Endodermal cell (in vitro differentiated cells): ENCODE measurements at regions not wholly inside any gene's neighbourhood (a gene's known extent, or its start where the extent isn't known, plus 50 kb on each side); places are given as distances from the start of the nearest gene placed in this dataset.

Experiments
- DNase-seq: peaks from one replicate; pipeline ENCODE4 v3.0.0-alpha.2; 2017
- H3K27ac ChIP-seq: 2 replicates; pipeline ENCODE4 v1.5.1; 2013; ENCODE audit warnings: mild to moderate bottlenecking, low read depth, low read length, moderate library complexity
- H3K27me3 ChIP-seq: 2 replicates; pipeline ENCODE4 v1.6.1; 2013; ENCODE audit warnings: mild to moderate bottlenecking, low read length, moderate library complexity; ENCODE audit not compliant: insufficient read depth, control insufficient read depth, poor library complexity, severe bottlenecking
- H3K36me3 ChIP-seq: 2 replicates; pipeline ENCODE4 v1.7.0; 2013; ENCODE audit warnings: mild to moderate bottlenecking, low read length, moderate library complexity; ENCODE audit not compliant: control insufficient read depth, insufficient read depth
- H3K4me1 ChIP-seq: one replicate; pipeline ENCODE4 v1.7.0; 2013; ENCODE audit warnings: low read length; ENCODE audit not compliant: control insufficient read depth, insufficient read depth
- H3K4me3 ChIP-seq: 2 replicates; pipeline ENCODE4 v1.5.1; 2013; ENCODE audit warnings: mild to moderate bottlenecking, low read length, moderate library complexity
- H3K9ac ChIP-seq: 2 replicates; pipeline ENCODE4 v1.6.1; 2013; ENCODE audit warnings: mild to moderate bottlenecking, low read length, moderate library complexity; ENCODE audit not compliant: poor library complexity, severe bottlenecking; ENCODE audit errors: extremely low read depth
- H3K9me3 ChIP-seq: 2 replicates; pipeline ENCODE4 v1.6.1; 2013; ENCODE audit warnings: mild to moderate bottlenecking, low read length, moderate library complexity; ENCODE audit not compliant: control insufficient read depth
- H3K27ac Mint-ChIP-seq: 2 replicates; pipeline ENCODE4 v1.8.0; 2020; ENCODE audit warnings: mixed read lengths
- H3K27me3 Mint-ChIP-seq: 2 replicates; pipeline ENCODE4 v1.8.0; 2021; ENCODE audit warnings: mild to moderate bottlenecking, mixed read lengths; ENCODE audit not compliant: insufficient read depth
- H3K36me3 Mint-ChIP-seq: 2 replicates; pipeline ENCODE4 v1.8.0; 2020; ENCODE audit warnings: low read depth, mixed read lengths
- H3K4me1 Mint-ChIP-seq: 2 replicates; pipeline ENCODE4 v1.8.0; 2020; ENCODE audit warnings: mixed read lengths
- H3K4me3 Mint-ChIP-seq: 2 replicates; pipeline ENCODE4 v1.8.0; 2020; ENCODE audit warnings: mild to moderate bottlenecking, moderate library complexity, mixed read lengths
- H3K9me3 Mint-ChIP-seq: 2 replicates; pipeline ENCODE4 v1.8.0; 2020; ENCODE audit warnings: mild to moderate bottlenecking, mixed read lengths
- CTCF ChIP-seq: fragments of 200-600 bp; sonication (generic); conservative IDR thresholded peaks from 2 replicates; pipeline ENCODE4 v1.5.0; 2021; ENCODE audit warnings: antibody characterized with exemption, mild to moderate bottlenecking
- WGBS, 2 experiments: methylation state at CpG; one replicate each; pipeline versions ENCODE4 v1.1.5 to v1.1.7; 2013; ENCODE audit warnings: missing lambda C conversion rate in 2 of 2, mixed read lengths in 1 of 2; ENCODE audit not compliant: insufficient coverage in 1 of 2, insufficient read length in 1 of 2; 5-methylcytosine and 5-hydroxymethylcytosine counted together

- 85 to 92% methylated on average over 1 to 7 of the region's 7 CpGs for WGBS, 2 experiments
- Mint-ChIP-seq H3K9me3 (no peaks in the 10 kb centered on the region), H3K27me3 (peaks cover 17% of the 10 kb centered on the region), H3K27ac (no peak overlapping the region), H3K36me3 (no peaks in the 10 kb centered on the region), H3K4me1 (no peaks in the 10 kb centered on the region), H3K4me3 (no peak overlapping the region)
- no peak overlapping the region for H3K4me3 ChIP-seq
- no peak overlapping the region for H3K9ac ChIP-seq
- H3K9me3 ChIP-seq: no peaks in the 10 kb centered on the region
- H3K4me1 ChIP-seq: no peaks in the 10 kb centered on the region
- TF ChIP-seq CTCF: no peak
- H3K36me3 ChIP-seq: no peaks in the 10 kb centered on the region
- DNase-seq: no peak
- H3K27me3 ChIP-seq: no peaks in the 10 kb centered on the region
- no peak overlapping the region for H3K27ac ChIP-seq
Measured at GRCh38 chr10:78762086-78762630, 306.6 kb upstream of the ZMIZ1 start.

- Histone ChIP-seq H3K4me3 (no peak overlapping the region), H3K27ac (no peak overlapping the region), H3K36me3 (no peaks in the 10 kb centered on the region), H3K9ac (no peak overlapping the region), H3K27me3 (no peaks in the 10 kb centered on the region), H3K4me1 (no peaks in the 10 kb centered on the region), H3K9me3 (no peaks in the 10 kb centered on the region)
- H3K27me3 Mint-ChIP-seq: peaks cover 13% of the 10 kb centered on the region
- no peak for TF ChIP-seq CTCF
- 89 to 91% methylated on average over 5 to 6 of the region's 6 CpGs for WGBS, 2 experiments
- no peaks in the 10 kb centered on the region for H3K4me1 Mint-ChIP-seq
- no peaks in the 10 kb centered on the region for H3K9me3 Mint-ChIP-seq
- H3K4me3 Mint-ChIP-seq: no peak overlapping the region
- H3K36me3 Mint-ChIP-seq: no peaks in the 10 kb centered on the region
- H3K27ac Mint-ChIP-seq: no peak overlapping the region
- DNase-seq: no peak
Measured at GRCh38 chr10:78763234-78763633, 305.5 kb upstream of the ZMIZ1 start.

GRCh38 chr10:78763651-78764395 is 304.9 kb upstream of the ZMIZ1 start:
- H3K36me3 Mint-ChIP-seq: no peaks in the 10 kb centered on the region
- WGBS, 2 experiments: 92% methylated on average over 9 to 10 of the region's 10 CpGs
- H3K9me3 ChIP-seq: no peaks in the 10 kb centered on the region
- no peak for TF ChIP-seq CTCF
- no peaks in the 10 kb centered on the region for H3K27me3 ChIP-seq
- H3K9ac ChIP-seq: no peak overlapping the region
- H3K4me3 ChIP-seq: no peak overlapping the region
- peaks cover 1% of the 10 kb centered on the region for H3K4me1 Mint-ChIP-seq
- no peaks in the 10 kb centered on the region for H3K36me3 ChIP-seq
- no peak overlapping the region for H3K27ac ChIP-seq
- no peak overlapping the region for H3K4me3 Mint-ChIP-seq
- H3K4me1 ChIP-seq: no peaks in the 10 kb centered on the region
- H3K9me3 Mint-ChIP-seq: no peaks in the 10 kb centered on the region
- H3K27me3 Mint-ChIP-seq: peaks cover 13% of the 10 kb centered on the region
- no peak overlapping the region for H3K27ac Mint-ChIP-seq
- no peak for DNase-seq
